Mesenchymal stem cell (in vitro differentiated cells and primary cell): ENCODE measurements at regions not wholly inside any gene's neighbourhood (a gene's known extent, or its start where the extent isn't known, plus 50 kb on each side); places are given as distances from the start of the nearest gene placed in this dataset.

ENCODE experiments used
- DNase-seq: peaks from one replicate; pipeline ENCODE4 v3.0.0-alpha.2; 2013
- H2AFZ ChIP-seq: one replicate; pipeline ENCODE4 v1.6.1; 2013; ENCODE audit warnings: low read depth, mild to moderate bottlenecking, control low read depth, inconsistent platforms, low read length, moderate library complexity
- H2AK5ac ChIP-seq: 2 replicates; pipeline ENCODE4 v1.6.1; 2013; ENCODE audit warnings: low read length, moderate library complexity, mild to moderate bottlenecking, inconsistent platforms; ENCODE audit not compliant: severe bottlenecking
- H2BK120ac ChIP-seq: one replicate; pipeline ENCODE4 v1.6.1; 2013; ENCODE audit warnings: low read depth, mild to moderate bottlenecking, inconsistent platforms, low read length, moderate library complexity
- H2BK12ac ChIP-seq, 2 experiments: one replicate each; pipeline ENCODE4 v1.6.1; 2013; ENCODE audit warnings: inconsistent platforms in 2 of 2, low read length in 2 of 2, mild to moderate bottlenecking in 2 of 2, moderate library complexity in 2 of 2, control low read depth in 1 of 2
- H2BK15ac ChIP-seq: one replicate; pipeline ENCODE4 v1.6.1; 2013; ENCODE audit warnings: mild to moderate bottlenecking, low read depth, inconsistent platforms; ENCODE audit not compliant: poor library complexity, severe bottlenecking
- H2BK5ac ChIP-seq: 2 replicates; pipeline ENCODE4 v1.6.1; 2013; ENCODE audit warnings: low read depth, mild to moderate bottlenecking, low read length, control low read depth, inconsistent platforms; ENCODE audit not compliant: poor library complexity, severe bottlenecking
- H3K14ac ChIP-seq, 2 experiments: one replicate each; pipeline ENCODE4 v1.6.1; 2013; ENCODE audit warnings: inconsistent platforms in 2 of 2, low read length in 2 of 2, control low read depth in 1 of 2, mild to moderate bottlenecking in 1 of 2, moderate library complexity in 1 of 2
- H3K18ac ChIP-seq, 2 experiments: one replicate each; pipeline ENCODE4 v1.6.1; 2013; ENCODE audit warnings: inconsistent platforms in 2 of 2, low read length in 2 of 2, control low read depth in 1 of 2, low read depth in 1 of 2, mild to moderate bottlenecking in 1 of 2
- H3K23ac ChIP-seq, 2 experiments: one replicate each; pipeline ENCODE4 v1.6.1; 2013; ENCODE audit warnings: inconsistent platforms in 2 of 2, low read length in 2 of 2, mild to moderate bottlenecking in 2 of 2, moderate library complexity in 2 of 2, control low read depth in 1 of 2
- H3K27ac ChIP-seq: 2 replicates; pipeline ENCODE4 v1.5.1; 2013; ENCODE audit warnings: mild to moderate bottlenecking, moderate library complexity, low read length, control low read depth, inconsistent platforms; ENCODE audit not compliant: poor library complexity, severe bottlenecking
- H3K27me3 ChIP-seq, 2 experiments: 2 replicates each; pipeline versions ENCODE4 v1.6.1 to v1.7.0; 2013; ENCODE audit warnings: low read length in 2 of 2, mild to moderate bottlenecking in 2 of 2, moderate library complexity in 2 of 2, control low read depth in 1 of 2, inconsistent platforms in 1 of 2; ENCODE audit not compliant: control insufficient read depth in 1 of 2, insufficient read depth in 1 of 2
- H3K36me3 ChIP-seq, 2 experiments: 2 replicates each; pipeline versions ENCODE4 v1.6.1 to v1.7.0; 2013; ENCODE audit warnings: low read length in 2 of 2, control low read depth in 1 of 2, inconsistent platforms in 1 of 2, low read depth in 1 of 2, mild to moderate bottlenecking in 1 of 2; ENCODE audit not compliant: insufficient read depth in 2 of 2, control insufficient read depth in 1 of 2
- H3K4ac ChIP-seq, 2 experiments: one replicate each; pipeline ENCODE4 v1.6.1; 2013; ENCODE audit warnings: inconsistent platforms in 2 of 2, low read length in 2 of 2, mild to moderate bottlenecking in 2 of 2, moderate library complexity in 2 of 2, control low read depth in 1 of 2, low read depth in 1 of 2
- H3K4me1 ChIP-seq: 2 replicates; pipeline ENCODE4 v1.6.1; 2013; ENCODE audit warnings: low read depth, low read length, control low read depth; ENCODE audit not compliant: control insufficient read depth, insufficient read depth
- H3K4me2 ChIP-seq: 2 replicates; pipeline ENCODE4 v1.6.1; 2013; ENCODE audit warnings: low read length, mild to moderate bottlenecking, inconsistent platforms; ENCODE audit not compliant: poor library complexity, severe bottlenecking
- H3K4me3 ChIP-seq, 2 experiments: 2 replicates each; pipeline versions ENCODE4 v1.5.1 to v1.7.0; 2013; ENCODE audit warnings: low read length in 2 of 2, mild to moderate bottlenecking in 2 of 2, control low read depth in 1 of 2, low read depth in 1 of 2; ENCODE audit not compliant: insufficient read depth in 1 of 2
- H3K79me1 ChIP-seq: replicated peaks from 2 replicates; pipeline ENCODE4 v1.6.1; 2013; ENCODE audit warnings: mild to moderate bottlenecking, control low read depth, low read length, inconsistent platforms; ENCODE audit not compliant: poor library complexity, severe bottlenecking
- H3K9ac ChIP-seq: 2 replicates; pipeline ENCODE4 v1.7.0; 2013; ENCODE audit warnings: mild to moderate bottlenecking, low read length, moderate library complexity
- H3K9me3 ChIP-seq: 2 replicates; pipeline ENCODE4 v1.7.0; 2013; ENCODE audit warnings: mild to moderate bottlenecking, low read length; ENCODE audit not compliant: control insufficient read depth
- H4K8ac ChIP-seq: one replicate; pipeline ENCODE4 v1.6.1; 2013; ENCODE audit warnings: inconsistent platforms, mild to moderate bottlenecking, low read length, moderate library complexity
- H4K91ac ChIP-seq: one replicate; pipeline ENCODE4 v1.6.1; 2013; ENCODE audit warnings: mild to moderate bottlenecking, low read length, inconsistent platforms
- WGBS: methylation state at CpG from one replicate; pipeline ENCODE4 v1.1.7; 2013; ENCODE audit warnings: mixed read lengths; 5-methylcytosine and 5-hydroxymethylcytosine counted together

DNA sequence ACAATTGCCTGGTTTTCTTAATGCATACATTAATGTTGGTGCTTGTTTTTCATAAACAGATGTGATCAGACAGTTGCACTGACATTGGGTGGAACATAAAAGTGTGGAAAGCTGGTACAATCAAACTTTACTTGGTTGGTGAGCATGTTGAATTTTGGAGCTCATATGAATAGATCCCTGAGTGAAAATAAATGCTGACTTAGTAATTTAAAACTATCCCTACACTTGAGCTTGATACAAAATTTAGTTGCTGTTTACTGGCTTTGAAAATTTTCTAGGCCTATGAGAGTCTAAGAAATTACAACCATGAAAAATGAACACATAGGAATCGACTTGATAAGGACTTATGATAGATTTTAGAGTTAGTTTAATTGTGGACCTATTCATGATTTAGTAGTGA lies 551.8 kb upstream of the PABPC4L start:
- H2AK5ac ChIP-seq: no peak overlapping the region
- no peak overlapping the region for H2BK120ac ChIP-seq
- H3K23ac ChIP-seq: no peak overlapping the region
- no peaks in the 10 kb centered on the region for H3K27me3 ChIP-seq
- H3K79me1 ChIP-seq: no peaks in the 10 kb centered on the region
- H4K91ac ChIP-seq: no peak overlapping the region
- no peak overlapping the region for H3K18ac ChIP-seq
- no peak overlapping the region for H3K4ac ChIP-seq
- no CpG with 5 or more reads among the region's 1 CpG for WGBS
- H4K8ac ChIP-seq: no peak overlapping the region
- no peak overlapping the region for H3K14ac ChIP-seq
- H3K4me1 ChIP-seq: no peaks in the 10 kb centered on the region
- no peaks in the 10 kb centered on the region for H3K9me3 ChIP-seq
- no peak overlapping the region for H2BK12ac ChIP-seq
- no peak overlapping the region for H2AFZ ChIP-seq
- H3K4me3 ChIP-seq: no peak overlapping the region
- H2BK5ac ChIP-seq: no peak overlapping the region
- H3K27ac ChIP-seq: no peak overlapping the region
- H3K9ac ChIP-seq: no peak overlapping the region
- H3K36me3 ChIP-seq: no peaks in the 10 kb centered on the region
- no peak overlapping the region for H2BK15ac ChIP-seq
- no peak overlapping the region for H3K4me2 ChIP-seq
- no peak for DNase-seq

DNA sequence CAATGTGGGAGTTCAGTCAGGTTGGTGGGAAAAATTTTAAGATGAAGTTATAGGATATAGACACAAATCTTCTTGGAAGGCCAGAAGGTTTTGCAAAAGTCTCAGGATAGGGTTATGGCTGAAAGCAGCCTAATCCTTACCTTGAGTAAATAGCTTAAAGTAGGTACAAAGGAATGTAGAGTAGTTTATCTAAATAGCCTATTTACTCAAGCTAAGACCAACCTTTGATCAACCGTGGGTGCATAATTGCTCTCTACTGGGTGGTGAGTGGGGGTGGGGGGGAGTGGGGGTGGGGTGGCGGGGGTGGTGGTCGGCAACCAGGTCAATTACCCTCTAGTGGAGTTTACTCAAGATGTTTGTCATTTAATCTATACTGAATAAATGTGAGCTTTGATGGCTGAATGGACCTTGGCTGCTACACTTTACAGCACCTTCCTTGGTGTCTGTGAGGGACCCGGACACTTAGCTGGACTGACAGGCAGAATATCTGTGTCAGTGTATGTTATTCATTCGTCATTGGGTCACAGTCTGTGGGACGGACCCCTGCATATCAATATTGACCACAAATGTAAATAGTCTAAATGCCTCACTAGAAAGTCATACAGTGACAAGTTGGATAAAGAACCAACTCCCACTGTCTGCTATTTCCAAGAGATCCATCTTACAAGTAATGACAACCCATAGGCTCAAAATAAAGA lies 545.7 kb upstream of the PABPC4L start:
- H3K4me3 ChIP-seq: no peak overlapping the region
- no peak overlapping the region for H2BK120ac ChIP-seq
- H3K9me3 ChIP-seq: peaks cover 10% of the 10 kb centered on the region
- no peak overlapping the region for H2BK15ac ChIP-seq
- no peaks in the 10 kb centered on the region for H3K27me3 ChIP-seq
- no peak overlapping the region for H4K8ac ChIP-seq
- H4K91ac ChIP-seq: no peak overlapping the region
- no peak overlapping the region for H2BK12ac ChIP-seq
- peak; percentile 56 for DNase-seq
- no peak overlapping the region for H3K27ac ChIP-seq
- H3K4me1 ChIP-seq: no peaks in the 10 kb centered on the region
- H3K9ac ChIP-seq: no peak overlapping the region
- H3K36me3 ChIP-seq: no peaks in the 10 kb centered on the region
- H2BK5ac ChIP-seq: no peak overlapping the region
- H3K14ac ChIP-seq: no peak overlapping the region
- no peak overlapping the region for H3K18ac ChIP-seq
- H2AFZ ChIP-seq: peak overlapping the region; percentile 42
- no peak overlapping the region for H3K4me2 ChIP-seq
- no peaks in the 10 kb centered on the region for H3K79me1 ChIP-seq
- 26% methylated on average over 3 of the region's 6 CpGs for WGBS
- no peak overlapping the region for H2AK5ac ChIP-seq
- no peak overlapping the region for H3K23ac ChIP-seq
- H3K4ac ChIP-seq: no peak overlapping the region

DNA sequence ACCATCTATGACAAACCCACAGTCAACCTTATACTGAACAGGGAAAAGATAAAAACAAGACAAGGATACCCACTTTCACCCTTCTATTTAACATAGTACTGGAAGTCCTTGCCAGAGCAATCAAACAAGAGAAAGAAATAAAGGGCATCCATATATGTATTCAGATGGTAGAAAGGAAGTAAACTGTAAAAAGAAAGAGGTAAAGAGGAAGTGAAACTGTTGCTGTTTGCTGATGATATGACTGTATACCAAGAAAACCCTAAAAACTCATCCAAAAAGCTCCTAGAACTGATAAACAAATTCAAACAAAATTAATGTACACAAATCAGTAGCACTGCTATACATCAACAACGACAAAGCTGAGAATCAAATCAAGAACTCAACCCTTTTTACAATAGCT lies 538.7 kb upstream of the PABPC4L start:
- H4K91ac ChIP-seq: no peak overlapping the region
- no peak overlapping the region for H4K8ac ChIP-seq
- H3K27ac ChIP-seq: no peak overlapping the region
- no peak overlapping the region for H2BK120ac ChIP-seq
- no peak overlapping the region for H3K23ac ChIP-seq
- H2BK5ac ChIP-seq: no peak overlapping the region
- H2BK15ac ChIP-seq: no peak overlapping the region
- H2AK5ac ChIP-seq: no peak overlapping the region
- H3K9ac ChIP-seq: no peak overlapping the region
- H3K36me3 ChIP-seq: no peaks in the 10 kb centered on the region
- H3K4ac ChIP-seq: no peak overlapping the region
- no peak overlapping the region for H3K4me3 ChIP-seq
- no peaks in the 10 kb centered on the region for H3K79me1 ChIP-seq
- 80% methylated on average over 1 of the region's 1 CpG for WGBS
- peaks cover 10% of the 10 kb centered on the region for H3K9me3 ChIP-seq
- H3K14ac ChIP-seq: no peak overlapping the region
- H3K18ac ChIP-seq: no peak overlapping the region
- H3K27me3 ChIP-seq: no peaks in the 10 kb centered on the region
- no peak for DNase-seq
- H2BK12ac ChIP-seq: no peak overlapping the region
- no peak overlapping the region for H2AFZ ChIP-seq
- no peaks in the 10 kb centered on the region for H3K4me1 ChIP-seq
- H3K4me2 ChIP-seq: no peak overlapping the region

DNA sequence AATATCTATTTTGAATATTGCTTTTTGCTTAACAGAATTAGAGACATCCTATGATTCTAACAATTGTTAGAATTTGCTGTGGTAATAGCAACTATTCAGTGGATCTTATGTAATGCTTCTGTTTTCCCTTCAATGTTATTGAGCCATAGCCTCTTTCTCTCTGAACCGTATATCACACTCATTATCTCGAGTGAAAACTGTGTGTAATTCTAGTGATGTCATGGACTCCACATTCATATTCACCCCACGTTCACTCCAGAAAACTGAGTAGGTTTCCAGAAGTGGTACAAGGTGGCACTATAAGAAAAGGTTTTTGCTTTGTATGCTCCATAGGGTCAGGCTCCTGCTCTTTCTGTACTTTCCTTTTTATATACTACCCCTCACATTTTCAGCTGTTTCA lies 534.3 kb upstream of the PABPC4L start:
- WGBS: no CpG with 5 or more reads among the region's 3 CpGs
- no peak overlapping the region for H3K23ac ChIP-seq
- DNase-seq: no peak
- H3K9ac ChIP-seq: no peak overlapping the region
- no peaks in the 10 kb centered on the region for H3K79me1 ChIP-seq
- no peaks in the 10 kb centered on the region for H3K4me1 ChIP-seq
- no peaks in the 10 kb centered on the region for H3K36me3 ChIP-seq
- no peak overlapping the region for H3K4me2 ChIP-seq
- no peak overlapping the region for H3K14ac ChIP-seq
- H3K18ac ChIP-seq: no peak overlapping the region
- no peak overlapping the region for H2AK5ac ChIP-seq
- H3K9me3 ChIP-seq: peaks cover 1% of the 10 kb centered on the region
- no peak overlapping the region for H4K91ac ChIP-seq
- H3K27ac ChIP-seq: no peak overlapping the region
- no peak overlapping the region for H2BK12ac ChIP-seq
- no peak overlapping the region for H4K8ac ChIP-seq
- H2BK5ac ChIP-seq: no peak overlapping the region
- no peak overlapping the region for H2BK120ac ChIP-seq
- H2AFZ ChIP-seq: no peak overlapping the region
- H3K4ac ChIP-seq: no peak overlapping the region
- H2BK15ac ChIP-seq: no peak overlapping the region
- H3K4me3 ChIP-seq: no peak overlapping the region
- no peaks in the 10 kb centered on the region for H3K27me3 ChIP-seq
